HCT116 (cell line): ENCODE measurements at regions not wholly inside any gene's neighbourhood (a gene's known extent, or its start where the extent isn't known, plus 50 kb on each side); places are given as distances from the start of the nearest gene placed in this dataset.

Experiments used
- ATAC-seq: fragments of 200-7000 bp; cut with Tn5 transposase; 2 replicates; pipeline ENCODE4 v1.9.1; 2020; ENCODE audit warnings: mild to moderate bottlenecking, moderate library complexity
- BruUV-seq: library from RNA; stranded (reverse); fragments of 400-500 nt; replicated peaks from 2 replicates; lab custom pipeline; 2021; lab: Mats Ljungman, UMichigan
- CTCF ChIA-PET: fragments of 300-600 bp; sonication (Branson Sonifier 250); formaldehyde crosslinking; loops from one replicate; lab custom pipeline; 2021; ENCODE audit warnings: antibody characterized with exemption; lab: Charles Lee
- POLR2A ChIA-PET: fragments of 300-600, 350-600 bp; sonication (Branson Sonifier 250); formaldehyde crosslinking; loops from one replicate; lab custom pipeline; 2021; ENCODE audit warnings: antibody characterized with exemption; lab: Charles Lee
- RAD21 ChIA-PET, 2 experiments: fragments of 300-600 bp; sonication (Branson Sonifier 250); formaldehyde crosslinking; loops; one replicate each; lab custom pipeline; 2023; ENCODE audit warnings: low total read pairs in 2 of 2; ENCODE audit not compliant: uncharacterized antibody in 2 of 2, unreplicated experiment in 2 of 2, low non-redundant PET in 1 of 2; lab: Charles Lee
- DNase-seq: peaks from one replicate; pipeline ENCODE4 v3.0.0-alpha.2; 2010; ENCODE audit warnings: low read depth, low spot score
- H2AFZ ChIP-seq: fragments of 200-600 bp; shearing (Covaris generic), sonication (generic); 2 replicates; pipeline ENCODE4 v1.6.1; 2017; ENCODE audit warnings: low read depth, mixed run types, mixed read lengths, antibody characterized with exemption, low read length; ENCODE audit not compliant: poor library complexity, severe bottlenecking
- H3K27ac ChIP-seq: 2 replicates; pipeline ENCODE4 v1.5.1; 2012; ENCODE audit warnings: low read depth, low read length
- H3K27me3 ChIP-seq: fragments of 200-600 bp; sonication (generic); 2 replicates; pipeline ENCODE4 v1.6.1; 2016; ENCODE audit warnings: mixed run types, low read length, mixed read lengths; ENCODE audit not compliant: insufficient read depth
- H3K36me3 ChIP-seq, 2 experiments: fragments of 200-500 bp in 1 of 2; fragments of 200-600 bp in 1 of 2; sonication (Bioruptor generic) in 1 of 2; sonication (generic) in 1 of 2; 2 replicates each; pipeline versions ENCODE4 v1.5.1 to v1.6.1; 2014 to 2016; ENCODE audit warnings: low read length in 2 of 2, inconsistent platforms in 1 of 2, mixed read lengths in 1 of 2, mixed run types in 1 of 2; ENCODE audit not compliant: insufficient read depth in 2 of 2, control insufficient read depth in 1 of 2
- H3K4me1 ChIP-seq, 2 experiments: fragments of 200-600 bp in 1 of 2; sonication (generic) in 1 of 2; 2 replicates each; pipeline versions ENCODE4 v1.5.1 to v1.6.1; 2012 to 2017; ENCODE audit warnings: low read length in 2 of 2, inconsistent platforms in 1 of 2, mild to moderate bottlenecking in 1 of 2, mixed read lengths in 1 of 2, mixed run types in 1 of 2, moderate library complexity in 1 of 2; ENCODE audit not compliant: insufficient read depth in 2 of 2, control insufficient read depth in 1 of 2
- H3K4me2 ChIP-seq: fragments of 200-600 bp; sonication (generic); 2 replicates; pipeline ENCODE4 v1.6.1; 2017; ENCODE audit warnings: mixed run types, low read length, mixed read lengths
- H3K4me3 ChIP-seq, 2 experiments: fragments of 200-600 bp in 1 of 2; sonication (generic) in 1 of 2; replicated peaks in 1 of 2; 2 replicates each; pipeline ENCODE4 v1.5.1; 2011 to 2016; ENCODE audit warnings: low read length in 2 of 2, control low read depth in 1 of 2, low read depth in 1 of 2, mild to moderate bottlenecking in 1 of 2, mixed read lengths in 1 of 2, mixed run types in 1 of 2
- H3K79me2 ChIP-seq: fragments of 200-600 bp; sonication (generic); 2 replicates; pipeline ENCODE4 v1.6.1; 2017; ENCODE audit warnings: mild to moderate bottlenecking, mixed run types, low read length, moderate library complexity, mixed read lengths; ENCODE audit not compliant: insufficient read depth
- H3K9ac ChIP-seq: fragments of 200-600 bp; sonication (generic); 2 replicates; pipeline ENCODE4 v1.6.1; 2016; ENCODE audit warnings: low read length, mixed read lengths
- H3K9me2 ChIP-seq: fragments of 200-600 bp; sonication (generic), shearing (Covaris generic); 2 replicates; pipeline ENCODE4 v1.6.1; 2017; ENCODE audit warnings: mixed run types, mild to moderate bottlenecking, moderate library complexity; ENCODE audit not compliant: insufficient read depth
- H3K9me3 ChIP-seq, 2 experiments: fragments of 200-500 bp in 1 of 2; fragments of 200-600 bp in 1 of 2; sonication (Bioruptor generic) in 1 of 2; sonication (generic) in 1 of 2; 2 replicates each; pipeline ENCODE4 v1.6.1; 2014 to 2017; ENCODE audit warnings: low read length in 2 of 2, mixed read lengths in 2 of 2, inconsistent platforms in 1 of 2, low read depth in 1 of 2, mild to moderate bottlenecking in 1 of 2, mixed run types in 1 of 2, moderate library complexity in 1 of 2; ENCODE audit not compliant: control insufficient read depth in 1 of 2, insufficient read depth in 1 of 2
- H4K20me1 ChIP-seq: fragments of 200-600 bp; sonication (generic), shearing (Covaris generic); 2 replicates; pipeline ENCODE4 v1.6.1; 2017; ENCODE audit warnings: mixed run types, mild to moderate bottlenecking, moderate library complexity; ENCODE audit not compliant: insufficient read depth
- CTCF ChIP-seq, 3 experiments: fragments of 200-600 bp in 1 of 3; sonication (generic) in 1 of 3; IDR thresholded peaks in 2 of 3; conservative IDR thresholded peaks in 1 of 3; 2 replicates each; pipeline ENCODE4 v1.5.1; 2012 to 2017; ENCODE audit warnings: low read depth in 2 of 3, low read length in 2 of 3, antibody characterized with exemption in 1 of 3, borderline replicate concordance in 1 of 3, control low read depth in 1 of 3, mild to moderate bottlenecking in 1 of 3, mixed read lengths in 1 of 3, mixed run types in 1 of 3, moderate library complexity in 1 of 3; ENCODE audit not compliant: insufficient read depth in 1 of 3
- EZH2 ChIP-seq: fragments of 200-600 bp; sonication (generic); IDR thresholded peaks from 2 replicates; pipeline ENCODE4 v1.6.1; 2017; ENCODE audit warnings: antibody characterized with exemption, mixed run types
- EZH2phosphoT487 ChIP-seq: fragments of 200-600 bp; IDR thresholded peaks from 2 replicates; pipeline ENCODE4 v1.6.1; 2018; ENCODE audit warnings: antibody characterized with exemption, borderline replicate concordance
- MAX ChIP-seq: IDR thresholded peaks from 2 replicates; pipeline ENCODE4 v1.6.1; 2012
- POLR2AphosphoS5 ChIP-seq: IDR thresholded peaks from 2 replicates; pipeline ENCODE4 v1.6.1; 2011; ENCODE audit warnings: mild to moderate bottlenecking, low read depth, low read length, moderate library complexity
- RAD21 ChIP-seq: IDR thresholded peaks from 2 replicates; pipeline ENCODE4 v1.6.1; 2012; ENCODE audit warnings: low read depth, mild to moderate bottlenecking
- SP1 ChIP-seq: IDR thresholded peaks from 2 replicates; pipeline ENCODE4 v1.6.1; 2012; ENCODE audit warnings: low read depth
- TCF7L2 ChIP-seq: IDR thresholded peaks from 2 replicates; pipeline ENCODE4 v1.7.0; 2011; ENCODE audit warnings: borderline replicate concordance, inconsistent platforms; ENCODE audit not compliant: insufficient read depth, insufficient read length; ENCODE audit errors: extremely low read depth
- YY1 ChIP-seq: IDR thresholded peaks from 2 replicates; pipeline ENCODE4 v1.6.1; 2011; ENCODE audit warnings: low read length, low read depth, moderate library complexity, mild to moderate bottlenecking; ENCODE audit not compliant: insufficient replicate concordance; ENCODE audit errors: extremely low read depth
- ZBTB33 ChIP-seq: IDR thresholded peaks from 2 replicates; pipeline ENCODE4 v1.6.1; 2011; ENCODE audit warnings: mild to moderate bottlenecking, low read length, moderate library complexity; ENCODE audit not compliant: insufficient replicate concordance; ENCODE audit errors: extremely low read depth
- ZFX ChIP-seq: fragments of 450-650 bp; IDR thresholded peaks from 2 replicates; pipeline ENCODE4 v1.6.1; 2017
- ZNF274 ChIP-seq: fragments of 200-500 bp; sonication (Bioruptor generic); IDR thresholded peaks from 2 replicates; pipeline ENCODE4 v1.6.1; 2014; ENCODE audit warnings: mild to moderate bottlenecking, low read depth, low read length, inconsistent platforms
- intact Hi-C: fragments of 100-400 bp; cut with micrococcal nuclease; formaldehyde crosslinking; loops from 2 replicates; pipeline ENCODE4 v1.10.0; 2022

GRCh38 chr15:39041979-39042495, 477.4 kb upstream of the RASGRP1 start:
- Histone ChIP-seq H3K4me2 (no peak overlapping the region), H2AFZ (no peak overlapping the region), H3K4me1 (no peaks in the 10 kb centered on the region), H3K9ac (no peak overlapping the region), H3K27me3 (no peaks in the 10 kb centered on the region), H3K79me2 (no peaks in the 10 kb centered on the region), H3K4me3 (no peak overlapping the region), H3K9me2 (no peaks in the 10 kb centered on the region), H4K20me1 (no peaks in the 10 kb centered on the region), H3K27ac (no peak overlapping the region), H3K9me3 (no peaks in the 10 kb centered on the region), H3K36me3 (no peaks in the 10 kb centered on the region)
- POLR2A ChIA-PET: no interaction called here
- CTCF ChIA-PET: no interaction called here
- intact Hi-C loops: no loop called here
- DNase-seq (no peak), ATAC-seq (no peak)
- BruUV-seq: no TSS peak
- RAD21 ChIA-PET: no interaction called here
- no peak for TF ChIP-seq MAX
- no peak for TF ChIP-seq TCF7L2
- no peak for TF ChIP-seq EZH2
- no peak for TF ChIP-seq ZNF274
- no peak for TF ChIP-seq ZFX
- no peak for TF ChIP-seq EZH2phosphoT487
- TF ChIP-seq POLR2AphosphoS5: no peak

GRCh38 chr15:39051626-39052322, 487.2 kb upstream of the RASGRP1 start:
- intact Hi-C loops: no loop called here
- Histone ChIP-seq H4K20me1 (no peaks in the 10 kb centered on the region; the same call in 1 of the 2 replicates), H3K9ac (no peak overlapping the region), H2AFZ (no peak overlapping the region), H3K79me2 (no peaks in the 10 kb centered on the region), H3K36me3 (no peaks in the 10 kb centered on the region), H3K4me2 (no peak overlapping the region), H3K4me1 (no peaks in the 10 kb centered on the region), H3K27me3 (no peaks in the 10 kb centered on the region), H3K9me2 (no peaks in the 10 kb centered on the region), H3K27ac (no peak overlapping the region), H3K9me3 (peaks cover 0 to 8% of the 10 kb centered on the region in 2 experiments; a peak in 1 of 4 replicates), H3K4me3 (no peak overlapping the region)
- DNase-seq (no peak), ATAC-seq (no peak)
- ChIA-PET CTCF (no interaction called here), RAD21 (no interaction called here), POLR2A (no interaction called here)
- BruUV-seq: no TSS peak
- TF ChIP-seq ZBTB33 (no peak), CTCF (IDR thresholded peaks at IDR 0.05 in 2 of 3, conservative IDR thresholded peaks at IDR 0.05 in 1 of 3; ENCODE audit: borderline replicate concordance in 1 of 3, insufficient read depth in 1 of 3, low read depth in 2 of 3, low read length in 2 of 3) (no peak), YY1 (no peak), EZH2 (no peak), RAD21 (no peak), MAX (no peak), SP1 (no peak)
